ENCODE measurements at regions not wholly inside any gene's neighbourhood (a gene's known extent, or its start where the extent isn't known, plus 50 kb on each side); places are given as distances from the start of the nearest gene placed in this dataset.

GRCh38 chr7:45420843-45421495 lies 153.2 kb upstream of the ADCY1 start:
- H3K23ac ChIP-seq (ENCODE audit: low read depth, low read length, poor library complexity) = no peak overlapping the region
- H3K9ac ChIP-seq (ENCODE audit: low read depth, low read length, poor library complexity) = no peak overlapping the region
- H3K27ac ChIP-seq (replicated peaks; ENCODE audit: low read length) = no peak overlapping the region
- H2AFZ ChIP-seq (ENCODE audit: low read length) = no peak overlapping the region
- no peak overlapping the region for H2BK120ac ChIP-seq (ENCODE audit: low read depth, low read length)
- no peaks in the 10 kb centered on the region for H3K79me1 ChIP-seq (ENCODE audit: low read depth, low read length)
- H3K4me1 ChIP-seq (ENCODE audit: control insufficient read depth in 2 of 2, insufficient read depth in 1 of 2, low read depth in 1 of 2, low read length in 2 of 2) = no peaks in the 10 kb centered on the region
- no peak overlapping the region for H3K14ac ChIP-seq (ENCODE audit: low read length)
- no peak overlapping the region for H2BK5ac ChIP-seq (ENCODE audit: low read length)
- H3K9me3 ChIP-seq (replicated peaks in 1 of 2; ENCODE audit: control insufficient read depth in 2 of 2, insufficient read depth in 1 of 2, low read depth in 1 of 2, low read length in 2 of 2) = no peaks in the 10 kb centered on the region
- H2BK15ac ChIP-seq (ENCODE audit: low read length) = no peak overlapping the region
- H3K36me3 ChIP-seq (replicated peaks in 1 of 2; ENCODE audit: control insufficient read depth in 2 of 2, insufficient read depth in 2 of 2, low read length in 2 of 2) = no peaks in the 10 kb centered on the region
- H2BK12ac ChIP-seq (ENCODE audit: low read length) = no peak overlapping the region
- H3K4me2 ChIP-seq (ENCODE audit: insufficient read depth, low read length, poor library complexity, severe bottlenecking) = no peak overlapping the region
- no peak overlapping the region for H3K4me3 ChIP-seq (ENCODE audit: low read length in 2 of 2)
- no peak overlapping the region for H3K18ac ChIP-seq (ENCODE audit: low read length)
- no CpG with 5 or more reads among the region's 3 CpGs for WGBS, 2 donors (ENCODE audit: extremely low coverage in 2 of 2, insufficient read length in 2 of 2, insufficient replicate concordance in 1 of 2)
- H4K91ac ChIP-seq (ENCODE audit: low read depth, low read length, poor library complexity) = no peak overlapping the region
- H2AK5ac ChIP-seq (ENCODE audit: low read depth, low read length) = no peak overlapping the region
- peaks cover 0 to 5% (median 0%) of the 10 kb centered on the region in 3 experiments for H3K27me3 ChIP-seq (ENCODE audit: control insufficient read depth in 3 of 3, insufficient read depth in 3 of 3, low read depth in 1 of 3, low read length in 3 of 3)
- H3K4ac ChIP-seq (ENCODE audit: low read length) = no peak overlapping the region
- DNase-seq (ENCODE audit: low spot score) = no peak
- no peak overlapping the region for H4K8ac ChIP-seq (ENCODE audit: low read depth, low read length)

DNA sequence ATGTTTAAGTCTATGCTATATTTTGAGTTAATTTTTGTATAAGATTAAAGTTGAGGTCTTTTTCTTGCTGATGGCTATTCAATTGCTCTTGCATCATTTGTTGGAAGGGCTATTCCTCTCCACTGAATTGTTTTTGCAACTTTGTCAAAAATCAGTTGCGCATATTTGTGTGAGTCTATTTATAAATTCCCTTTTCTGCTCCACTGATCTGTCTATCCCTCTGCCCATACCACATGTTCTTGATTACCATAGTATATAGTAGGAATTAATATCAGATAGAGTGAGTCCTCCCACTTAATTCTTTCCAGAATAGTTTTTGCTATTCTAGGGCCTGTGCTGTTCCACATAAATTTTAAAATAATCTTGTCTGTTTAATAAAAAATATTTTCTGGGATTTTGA lies 152.4 kb upstream of the ADCY1 start:
- Histone ChIP-seq H2AFZ (ENCODE audit: low read length) (no peak overlapping the region), H3K4ac (ENCODE audit: low read length) (no peak overlapping the region), H3K79me1 (ENCODE audit: low read depth, low read length) (no peaks in the 10 kb centered on the region), H3K27me3 (ENCODE audit: control insufficient read depth in 3 of 3, insufficient read depth in 3 of 3, low read depth in 1 of 3, low read length in 3 of 3) (peaks cover 0 to 5% (median 0%) of the 10 kb centered on the region in 3 experiments), H3K4me3 (ENCODE audit: low read length in 2 of 2) (no peak overlapping the region), H3K27ac (replicated peaks; ENCODE audit: low read length) (no peak overlapping the region), H3K9ac (ENCODE audit: low read depth, low read length, poor library complexity) (no peak overlapping the region), H3K36me3 (replicated peaks in 1 of 2; ENCODE audit: control insufficient read depth in 2 of 2, insufficient read depth in 2 of 2, low read length in 2 of 2) (no peaks in the 10 kb centered on the region), H3K4me2 (ENCODE audit: insufficient read depth, low read length, poor library complexity, severe bottlenecking) (no peak overlapping the region), H2BK15ac (ENCODE audit: low read length) (no peak overlapping the region), H3K4me1 (ENCODE audit: control insufficient read depth in 2 of 2, insufficient read depth in 1 of 2, low read depth in 1 of 2, low read length in 2 of 2) (no peaks in the 10 kb centered on the region), H2AK5ac (ENCODE audit: low read depth, low read length) (no peak overlapping the region), H4K91ac (ENCODE audit: low read depth, low read length, poor library complexity) (no peak overlapping the region), H2BK120ac (ENCODE audit: low read depth, low read length) (no peak overlapping the region), H3K18ac (ENCODE audit: low read length) (no peak overlapping the region), H3K9me3 (replicated peaks in 1 of 2; ENCODE audit: control insufficient read depth in 2 of 2, insufficient read depth in 1 of 2, low read depth in 1 of 2, low read length in 2 of 2) (no peaks in the 10 kb centered on the region), H3K23ac (ENCODE audit: low read depth, low read length, poor library complexity) (no peak overlapping the region), H2BK12ac (ENCODE audit: low read length) (no peak overlapping the region), H4K8ac (ENCODE audit: low read depth, low read length) (no peak overlapping the region), H3K14ac (ENCODE audit: low read length) (no peak overlapping the region), H2BK5ac (ENCODE audit: low read length) (no peak overlapping the region)
- DNase-seq (ENCODE audit: low spot score) = no peak
- no CpG with 5 or more reads among the region's 1 CpG for WGBS, 2 donors (ENCODE audit: extremely low coverage in 2 of 2, insufficient read length in 2 of 2, insufficient replicate concordance in 1 of 2)

GRCh38 chr7:45430397-45430796 lies 143.8 kb upstream of the ADCY1 start:
- no peaks in the 10 kb centered on the region for H3K79me1 ChIP-seq (ENCODE audit: low read depth, low read length)
- H2AK5ac ChIP-seq (ENCODE audit: low read depth, low read length) = no peak overlapping the region
- H2AFZ ChIP-seq (ENCODE audit: low read length) = no peak overlapping the region
- H3K27me3 ChIP-seq (ENCODE audit: control insufficient read depth in 3 of 3, insufficient read depth in 3 of 3, low read depth in 1 of 3, low read length in 3 of 3) = no peaks in the 10 kb centered on the region
- H3K9me3 ChIP-seq (replicated peaks in 1 of 2; ENCODE audit: control insufficient read depth in 2 of 2, insufficient read depth in 1 of 2, low read depth in 1 of 2, low read length in 2 of 2) = peaks cover 0 to 2% of the 10 kb centered on the region in 2 donors
- H3K4ac ChIP-seq (ENCODE audit: low read length) = no peak overlapping the region
- no peak overlapping the region for H3K9ac ChIP-seq (ENCODE audit: low read depth, low read length, poor library complexity)
- no peak for DNase-seq (ENCODE audit: low spot score)
- H3K14ac ChIP-seq (ENCODE audit: low read length) = no peak overlapping the region
- H3K18ac ChIP-seq (ENCODE audit: low read length) = no peak overlapping the region
- no peaks in the 10 kb centered on the region for H3K4me1 ChIP-seq (ENCODE audit: control insufficient read depth in 2 of 2, insufficient read depth in 1 of 2, low read depth in 1 of 2, low read length in 2 of 2)
- H3K4me3 ChIP-seq (ENCODE audit: low read length in 2 of 2) = no peak overlapping the region
- H3K36me3 ChIP-seq (replicated peaks in 1 of 2; ENCODE audit: control insufficient read depth in 2 of 2, insufficient read depth in 2 of 2, low read length in 2 of 2) = no peaks in the 10 kb centered on the region
- no peak overlapping the region for H3K23ac ChIP-seq (ENCODE audit: low read depth, low read length, poor library complexity)
- no CpG with 5 or more reads among the region's 8 CpGs for WGBS, 2 donors (ENCODE audit: extremely low coverage in 2 of 2, insufficient read length in 2 of 2, insufficient replicate concordance in 1 of 2)
- H2BK15ac ChIP-seq (ENCODE audit: low read length) = no peak overlapping the region
- no peak overlapping the region for H2BK12ac ChIP-seq (ENCODE audit: low read length)
- no peak overlapping the region for H2BK5ac ChIP-seq (ENCODE audit: low read length)
- H3K4me2 ChIP-seq (ENCODE audit: insufficient read depth, low read length, poor library complexity, severe bottlenecking) = no peak overlapping the region
- no peak overlapping the region for H3K27ac ChIP-seq (replicated peaks; ENCODE audit: low read length)
- no peak overlapping the region for H4K8ac ChIP-seq (ENCODE audit: low read depth, low read length)
- H4K91ac ChIP-seq (ENCODE audit: low read depth, low read length, poor library complexity) = no peak overlapping the region
- no peak overlapping the region for H2BK120ac ChIP-seq (ENCODE audit: low read depth, low read length)

- Histone ChIP-seq H4K91ac (ENCODE audit: low read depth, low read length, poor library complexity) (no peak overlapping the region), H4K8ac (ENCODE audit: low read depth, low read length) (no peak overlapping the region), H3K9me3 (replicated peaks in 1 of 2; ENCODE audit: control insufficient read depth in 2 of 2, insufficient read depth in 1 of 2, low read depth in 1 of 2, low read length in 2 of 2) (peaks cover 0 to 2% of the 10 kb centered on the region in 2 donors), H3K23ac (ENCODE audit: low read depth, low read length, poor library complexity) (no peak overlapping the region), H3K4me3 (ENCODE audit: low read length in 2 of 2) (no peak overlapping the region), H3K4me1 (ENCODE audit: control insufficient read depth in 2 of 2, insufficient read depth in 1 of 2, low read depth in 1 of 2, low read length in 2 of 2) (no peaks in the 10 kb centered on the region), H3K36me3 (replicated peaks in 1 of 2; ENCODE audit: control insufficient read depth in 2 of 2, insufficient read depth in 2 of 2, low read length in 2 of 2) (no peaks in the 10 kb centered on the region), H2BK15ac (ENCODE audit: low read length) (no peak overlapping the region), H3K9ac (ENCODE audit: low read depth, low read length, poor library complexity) (no peak overlapping the region), H3K27ac (replicated peaks; ENCODE audit: low read length) (no peak overlapping the region), H3K4ac (ENCODE audit: low read length) (no peak overlapping the region), H2AK5ac (ENCODE audit: low read depth, low read length) (no peak overlapping the region), H3K4me2 (ENCODE audit: insufficient read depth, low read length, poor library complexity, severe bottlenecking) (no peak overlapping the region), H3K27me3 (ENCODE audit: control insufficient read depth in 3 of 3, insufficient read depth in 3 of 3, low read depth in 1 of 3, low read length in 3 of 3) (no peaks in the 10 kb centered on the region), H3K79me1 (ENCODE audit: low read depth, low read length) (no peaks in the 10 kb centered on the region), H2BK12ac (ENCODE audit: low read length) (no peak overlapping the region), H3K18ac (ENCODE audit: low read length) (no peak overlapping the region), H2BK120ac (ENCODE audit: low read depth, low read length) (no peak overlapping the region), H2BK5ac (ENCODE audit: low read length) (no peak overlapping the region), H3K14ac (ENCODE audit: low read length) (no peak overlapping the region), H2AFZ (ENCODE audit: low read length) (no peak overlapping the region)
- WGBS, 2 donors (ENCODE audit: extremely low coverage in 2 of 2, insufficient read length in 2 of 2, insufficient replicate concordance in 1 of 2) = no CpG with 5 or more reads among the region's 6 CpGs
- DNase-seq (ENCODE audit: low spot score) = no peak
Measured at GRCh38 chr7:45434167-45434784, 139.9 kb upstream of the ADCY1 start.

Data from neuronal stem cell (in vitro differentiated cells).